Testis (tissue), 2 donors: ENCODE measurements at regions not wholly inside any gene's neighbourhood (a gene's known extent, or its start where the extent isn't known, plus 50 kb on each side); places are given as distances from the start of the nearest gene placed in this dataset.

Experiments
- DNase-seq: peaks from one replicate; pipeline ENCODE4 v3.0.0-alpha.2; 2019
- H3K27ac ChIP-seq, 2 donors: fragments of 200-600 bp; sonication (generic); one replicate each; pipeline ENCODE4 v1.5.1; 2019
- H3K27me3 ChIP-seq: fragments of 200-600 bp; sonication (generic); one replicate; pipeline ENCODE4 v1.5.1; 2019
- H3K36me3 ChIP-seq: fragments of 200-600 bp; sonication (generic); one replicate; pipeline ENCODE4 v1.5.1; 2017; ENCODE audit warnings: low read depth; ENCODE audit errors: missing control alignments
- H3K4me1 ChIP-seq: fragments of 200-600 bp; sonication (generic); one replicate; pipeline ENCODE4 v1.5.1; 2019
- H3K4me3 ChIP-seq, 2 donors: fragments of 200-600 bp; sonication (generic); one replicate each; pipeline ENCODE4 v1.5.1; 2017 to 2019
- H3K9me3 ChIP-seq: fragments of 200-600 bp; sonication (generic); one replicate; pipeline ENCODE4 v1.5.1; 2017
- POLR2A ChIP-seq: fragments of 450-650 bp; IDR thresholded peaks from one replicate; pipeline ENCODE4 v1.6.1; 2017; ENCODE audit warnings: antibody characterized with exemption, mild to moderate bottlenecking, moderate library complexity
- WGBS, 2 donors: methylation state at CpG; one replicate each; pipeline ENCODE4 v1.1.5; 2018; 5-methylcytosine and 5-hydroxymethylcytosine counted together
- intact Hi-C: fragments of 100-400 bp; cut with DNase I; formaldehyde crosslinking; loops from one replicate; pipeline ENCODE4 v1.15.1; 2023; ENCODE audit warnings: low total_unique reads
- TF ChIP-seq, protein P1 (sequence below), 3 experiments: fragments of 450-650 bp in 2 of 3; fragments of 200-600 bp in 1 of 3; sonication (generic) in 1 of 3; IDR thresholded peaks; one replicate each; pipeline ENCODE4 v1.5.1; 2016 to 2019; ENCODE audit warnings: antibody characterized with exemption in 3 of 3, mild to moderate bottlenecking in 2 of 3, moderate library complexity in 1 of 3

DNA sequence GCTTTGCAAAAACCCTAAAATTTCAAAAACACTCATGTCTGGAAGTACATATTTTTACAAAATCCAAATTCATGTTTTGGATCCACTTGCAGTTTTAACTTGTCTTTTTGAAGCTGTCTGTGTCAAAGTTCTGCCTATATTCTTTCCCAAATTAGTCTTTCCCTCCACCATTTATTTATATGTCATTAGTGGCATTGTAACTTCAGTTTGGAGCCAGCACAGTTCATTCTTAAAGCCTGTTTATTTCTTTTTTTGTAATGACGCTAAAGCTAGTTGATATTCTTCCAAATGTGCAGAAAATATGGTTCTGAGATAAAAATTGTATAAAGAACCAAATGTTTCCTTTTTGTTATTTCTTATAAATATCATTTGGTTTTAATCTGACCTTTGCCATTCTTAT lies 2039.3 kb downstream of the OLFM4 start:
- DNase-seq = no peak
- no peaks in the 10 kb centered on the region for H3K36me3 ChIP-seq
- no peaks in the 10 kb centered on the region for H3K4me1 ChIP-seq
- WGBS, 2 donors = 33 to 39% methylated on average over 1 of the region's 1 CpG
- intact Hi-C loops = no loop called here
- H3K27ac ChIP-seq = no peak overlapping the region
- H3K4me3 ChIP-seq = no peak overlapping the region
- no peaks in the 10 kb centered on the region for H3K9me3 ChIP-seq
- H3K27me3 ChIP-seq = no peaks in the 10 kb centered on the region
- no peak for TF ChIP-seq POLR2A
- TF ChIP-seq, protein P1, sequence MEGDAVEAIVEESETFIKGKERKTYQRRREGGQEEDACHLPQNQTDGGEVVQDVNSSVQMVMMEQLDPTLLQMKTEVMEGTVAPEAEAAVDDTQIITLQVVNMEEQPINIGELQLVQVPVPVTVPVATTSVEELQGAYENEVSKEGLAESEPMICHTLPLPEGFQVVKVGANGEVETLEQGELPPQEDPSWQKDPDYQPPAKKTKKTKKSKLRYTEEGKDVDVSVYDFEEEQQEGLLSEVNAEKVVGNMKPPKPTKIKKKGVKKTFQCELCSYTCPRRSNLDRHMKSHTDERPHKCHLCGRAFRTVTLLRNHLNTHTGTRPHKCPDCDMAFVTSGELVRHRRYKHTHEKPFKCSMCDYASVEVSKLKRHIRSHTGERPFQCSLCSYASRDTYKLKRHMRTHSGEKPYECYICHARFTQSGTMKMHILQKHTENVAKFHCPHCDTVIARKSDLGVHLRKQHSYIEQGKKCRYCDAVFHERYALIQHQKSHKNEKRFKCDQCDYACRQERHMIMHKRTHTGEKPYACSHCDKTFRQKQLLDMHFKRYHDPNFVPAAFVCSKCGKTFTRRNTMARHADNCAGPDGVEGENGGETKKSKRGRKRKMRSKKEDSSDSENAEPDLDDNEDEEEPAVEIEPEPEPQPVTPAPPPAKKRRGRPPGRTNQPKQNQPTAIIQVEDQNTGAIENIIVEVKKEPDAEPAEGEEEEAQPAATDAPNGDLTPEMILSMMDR (IDR thresholded peaks at IDR 0.05) = no peak

DNA sequence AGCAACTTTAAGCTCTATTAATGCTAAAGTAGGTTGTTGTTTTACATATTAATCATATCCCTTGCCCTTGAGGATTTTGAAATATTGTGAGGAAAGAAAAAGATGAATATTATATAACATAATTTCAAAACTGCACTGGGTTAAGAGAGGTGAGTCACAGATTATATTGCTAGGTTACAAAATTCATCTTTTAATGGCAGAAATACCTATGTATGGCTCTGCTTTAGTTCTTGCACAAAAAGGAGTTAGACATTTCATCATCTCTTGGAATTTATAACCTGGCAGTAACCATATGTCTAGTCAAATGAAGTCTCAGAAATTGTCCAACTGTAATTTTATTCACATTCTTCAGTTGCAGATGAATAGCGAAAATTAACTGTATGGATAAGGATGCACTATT lies 2041.1 kb downstream of the OLFM4 start:
- TF ChIP-seq, protein P1 (IDR thresholded peaks at IDR 0.05) = no peak
- TF ChIP-seq POLR2A = no peak
- Histone ChIP-seq H3K27me3 (no peaks in the 10 kb centered on the region), H3K9me3 (no peaks in the 10 kb centered on the region), H3K4me1 (no peaks in the 10 kb centered on the region), H3K4me3 (no peak overlapping the region), H3K27ac (no peak overlapping the region), H3K36me3 (no peaks in the 10 kb centered on the region)
- WGBS, 2 donors = 86 to 96% methylated on average over 1 of the region's 1 CpG
- intact Hi-C loops = no loop called here
- no peak for DNase-seq

DNA sequence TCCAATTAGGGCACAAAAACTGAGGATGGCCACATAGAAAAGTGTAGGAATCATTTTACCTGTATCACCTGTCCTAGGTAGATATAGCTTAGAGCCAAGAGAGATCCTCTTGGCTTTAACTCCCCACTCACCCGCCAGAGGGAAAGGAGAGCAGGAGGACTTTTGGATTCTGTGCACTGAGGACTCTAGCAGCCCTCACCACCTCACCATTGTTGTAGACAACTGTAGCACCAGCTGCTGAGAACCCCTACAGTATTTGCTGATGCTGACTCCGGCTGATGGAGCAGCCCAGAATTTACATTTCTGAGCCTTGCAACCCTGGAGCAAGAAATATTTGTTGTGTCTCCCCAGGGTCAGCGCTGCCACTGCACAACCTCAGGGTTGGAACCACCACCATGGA lies 2044.4 kb downstream of the OLFM4 start:
- Histone ChIP-seq H3K27me3 (no peaks in the 10 kb centered on the region), H3K4me3 (no peak overlapping the region), H3K4me1 (no peaks in the 10 kb centered on the region), H3K9me3 (no peaks in the 10 kb centered on the region), H3K27ac (no peak overlapping the region), H3K36me3 (no peaks in the 10 kb centered on the region)
- no peak for TF ChIP-seq POLR2A
- TF ChIP-seq, protein P1 (IDR thresholded peaks at IDR 0.05) = no peak
- DNase-seq = no peak
- intact Hi-C loops = no loop called here
- 57 to 87% methylated on average over 3 of the region's 3 CpGs for WGBS, 2 donors

DNA sequence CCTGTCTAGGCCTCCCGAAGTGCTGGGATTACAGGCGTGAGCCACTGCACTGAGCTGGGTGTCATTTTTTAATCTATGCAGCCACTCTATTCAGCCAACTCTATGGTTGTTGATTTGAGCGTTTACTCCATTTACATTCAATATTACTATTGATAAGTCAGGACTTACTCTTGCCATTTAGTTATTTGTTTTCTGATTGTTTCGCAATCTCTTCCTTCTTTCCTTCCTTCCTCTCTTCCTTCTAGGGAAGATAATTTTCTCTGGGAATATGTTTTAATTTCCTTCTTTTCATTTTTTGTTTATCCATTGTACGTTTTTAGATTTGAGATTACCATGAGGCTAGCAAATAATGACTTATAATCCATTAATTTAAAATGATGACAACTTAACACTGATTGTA lies 2056.0 kb downstream of the OLFM4 start:
- no peaks in the 10 kb centered on the region for H3K36me3 ChIP-seq
- intact Hi-C loops = no loop called here
- DNase-seq = no peak
- no peaks in the 10 kb centered on the region for H3K27me3 ChIP-seq
- no peaks in the 10 kb centered on the region for H3K9me3 ChIP-seq
- WGBS, 2 donors = 88 to 92% methylated on average over 5 of the region's 5 CpGs
- H3K4me3 ChIP-seq = no peak overlapping the region
- TF ChIP-seq, protein P1 (IDR thresholded peaks at IDR 0.05) = no peak
- TF ChIP-seq POLR2A = no peak
- H3K4me1 ChIP-seq = no peaks in the 10 kb centered on the region
- H3K27ac ChIP-seq = no peak overlapping the region

DNA sequence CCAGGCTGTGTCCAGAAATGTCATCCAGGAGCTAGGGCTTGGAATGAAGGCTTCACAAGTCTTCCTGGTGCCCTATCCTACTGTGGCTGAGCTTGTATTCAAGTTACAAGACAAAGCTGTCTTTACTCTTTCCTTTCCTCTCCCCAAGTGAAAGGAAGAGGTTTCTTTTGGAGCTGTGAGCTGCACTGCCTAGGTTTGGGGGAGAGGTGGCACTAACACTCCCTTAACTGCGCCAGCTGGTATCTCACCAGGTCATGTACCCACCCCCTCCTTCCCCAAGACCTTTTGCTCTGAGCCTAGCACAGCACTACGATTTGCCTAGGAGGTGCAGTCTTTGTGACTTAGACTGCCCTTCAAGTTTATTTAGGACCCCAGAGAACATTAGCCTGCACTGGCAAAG lies 2053.6 kb upstream of the PRR20A start:
- no peak for DNase-seq
- no peaks in the 10 kb centered on the region for H3K9me3 ChIP-seq
- intact Hi-C loops = no loop called here
- no peaks in the 10 kb centered on the region for H3K27me3 ChIP-seq
- no peak overlapping the region for H3K27ac ChIP-seq
- H3K4me3 ChIP-seq = no peak overlapping the region
- H3K36me3 ChIP-seq = no peaks in the 10 kb centered on the region
- TF ChIP-seq POLR2A = no peak
- TF ChIP-seq, protein P1 (IDR thresholded peaks at IDR 0.05) = no peak
- 67 to 85% methylated on average over 2 of the region's 2 CpGs for WGBS, 2 donors
- no peaks in the 10 kb centered on the region for H3K4me1 ChIP-seq
